ENCODE measurements at regions not wholly inside any gene's neighbourhood (a gene's known extent, or its start where the extent isn't known, plus 50 kb on each side); places are given as distances from the start of the nearest gene placed in this dataset.
"Not testable (repeated sequence)": the region's sequence is repeated elsewhere in the genome, so short reads cannot be mapped to it uniquely, and the experiment has no call there.

GRCh38 chr7:116367171-116367813 lies 132.2 kb upstream of the CAV2 start:
- no peak overlapping the region for H3K4me3 Mint-ChIP-seq
- H3K9me3 Mint-ChIP-seq, result no peaks in the 10 kb centered on the region
- no peaks in the 10 kb centered on the region for H3K4me1 Mint-ChIP-seq (ENCODE audit: low read depth)
- H3K36me3 Mint-ChIP-seq (ENCODE audit: insufficient read depth in 2 of 2), result no peaks in the 10 kb centered on the region
- DNase-seq (no peak), ATAC-seq (replicated peaks in 1 of 2) (no peak)
- peaks cover 7% of the 10 kb centered on the region for H3K27me3 Mint-ChIP-seq (ENCODE audit: low read depth)
- H3K27ac Mint-ChIP-seq, result no peak overlapping the region

- Mint-ChIP-seq H3K4me3 (no peak overlapping the region), H3K9me3 (peaks cover 2 to 7% of the 10 kb centered on the region in 2 donors), H3K4me1 (ENCODE audit: low read depth) (no peaks in the 10 kb centered on the region), H3K27ac (no peak overlapping the region), H3K27me3 (ENCODE audit: low read depth) (peaks cover 14% of the 10 kb centered on the region), H3K36me3 (ENCODE audit: insufficient read depth in 2 of 2) (peaks cover 0 to 2% of the 10 kb centered on the region in 2 donors)
- no peak for ATAC-seq (replicated peaks in 1 of 2)
- no peak for DNase-seq
Measured at GRCh38 chr7:116368965-116369364, 130.6 kb upstream of the CAV2 start.

- not testable (repeated sequence) for DNase-seq; H3K27me3 Mint-ChIP-seq (ENCODE audit: low read depth); ATAC-seq (replicated peaks in 1 of 2); H3K4me1 Mint-ChIP-seq (ENCODE audit: low read depth); H3K27ac Mint-ChIP-seq; H3K36me3 Mint-ChIP-seq (ENCODE audit: insufficient read depth in 2 of 2); H3K4me3 Mint-ChIP-seq; H3K9me3 Mint-ChIP-seq
Measured at GRCh38 chr7:116371536-116371935, 128.0 kb upstream of the CAV2 start.

GRCh38 chr7:116373229-116373628 lies 126.3 kb upstream of the CAV2 start:
- DNase-seq; ATAC-seq (replicated peaks in 1 of 2); H3K9me3 Mint-ChIP-seq; H3K36me3 Mint-ChIP-seq (ENCODE audit: insufficient read depth in 2 of 2); H3K27ac Mint-ChIP-seq; H3K4me1 Mint-ChIP-seq (ENCODE audit: low read depth); H3K4me3 Mint-ChIP-seq: not testable (repeated sequence)
- H3K27me3 Mint-ChIP-seq (ENCODE audit: low read depth), result peaks cover 15% of the 10 kb centered on the region

GRCh38 chr7:116377721-116378120 lies 121.8 kb upstream of the CAV2 start:
- no peak overlapping the region for H3K27ac Mint-ChIP-seq
- peaks cover 18% of the 10 kb centered on the region for H3K27me3 Mint-ChIP-seq (ENCODE audit: low read depth)
- H3K4me3 Mint-ChIP-seq, result no peak overlapping the region
- DNase-seq (no peak), ATAC-seq (replicated peaks in 1 of 2) (no peak)
- H3K36me3 Mint-ChIP-seq (ENCODE audit: insufficient read depth in 2 of 2), result no peaks in the 10 kb centered on the region
- peaks cover 0 to 7% of the 10 kb centered on the region in 2 donors for H3K9me3 Mint-ChIP-seq
- no peaks in the 10 kb centered on the region for H3K4me1 Mint-ChIP-seq (ENCODE audit: low read depth)

GRCh38 chr7:116380025-116380424 lies 119.5 kb upstream of the CAV2 start:
- Mint-ChIP-seq H3K36me3 (ENCODE audit: insufficient read depth in 2 of 2) (no peaks in the 10 kb centered on the region), H3K27ac (no peak overlapping the region), H3K9me3 (peaks cover 0 to 2% of the 10 kb centered on the region in 2 donors), H3K4me3 (no peak overlapping the region), H3K4me1 (ENCODE audit: low read depth) (no peaks in the 10 kb centered on the region), H3K27me3 (ENCODE audit: low read depth) (peaks cover 16% of the 10 kb centered on the region)
- no peak for ATAC-seq (replicated peaks in 1 of 2)
- DNase-seq, result no peak

- ATAC-seq (replicated peaks in 1 of 2), result no peak
- peaks cover 14% of the 10 kb centered on the region for H3K27me3 Mint-ChIP-seq (ENCODE audit: low read depth)
Measured at GRCh38 chr7:116382375-116382774, 117.2 kb upstream of the CAV2 start.

GRCh38 chr7:116384936-116385635 lies 114.5 kb upstream of the CAV2 start:
- DNase-seq (no peak), ATAC-seq (replicated peaks in 1 of 2) (no peak)
- Mint-ChIP-seq H3K27me3 (ENCODE audit: low read depth) (peaks cover 10% of the 10 kb centered on the region), H3K4me1 (ENCODE audit: low read depth) (no peaks in the 10 kb centered on the region), H3K4me3 (no peak overlapping the region), H3K36me3 (ENCODE audit: insufficient read depth in 2 of 2) (no peaks in the 10 kb centered on the region), H3K9me3 (no peaks in the 10 kb centered on the region), H3K27ac (no peak overlapping the region)

More at GRCh38 chr7:116382375-116382774, 117.2 kb upstream of the CAV2 start:
- no peak overlapping the region for H3K27ac Mint-ChIP-seq
- H3K4me3 Mint-ChIP-seq, result no peak overlapping the region
- DNase-seq, result no peak
- no peaks in the 10 kb centered on the region for H3K4me1 Mint-ChIP-seq (ENCODE audit: low read depth)
- H3K36me3 Mint-ChIP-seq (ENCODE audit: insufficient read depth in 2 of 2), result no peaks in the 10 kb centered on the region
- H3K9me3 Mint-ChIP-seq, result peaks cover 0 to 2% of the 10 kb centered on the region in 2 donors

GRCh38 chr7:116386674-116387073 lies 112.9 kb upstream of the CAV2 start:
- ATAC-seq (replicated peaks in 1 of 2) (no peak), DNase-seq (no peak)
- no peaks in the 10 kb centered on the region for H3K4me1 Mint-ChIP-seq (ENCODE audit: low read depth)
- H3K9me3 Mint-ChIP-seq, result no peaks in the 10 kb centered on the region
- H3K36me3 Mint-ChIP-seq (ENCODE audit: insufficient read depth in 2 of 2), result no peaks in the 10 kb centered on the region
- H3K4me3 Mint-ChIP-seq, result no peak overlapping the region
- no peak overlapping the region for H3K27ac Mint-ChIP-seq
- peaks cover 10% of the 10 kb centered on the region for H3K27me3 Mint-ChIP-seq (ENCODE audit: low read depth)

- H3K36me3 Mint-ChIP-seq (ENCODE audit: insufficient read depth in 2 of 2), result no peaks in the 10 kb centered on the region
- no peak for DNase-seq
Measured at GRCh38 chr7:116390363-116390762, 109.2 kb upstream of the CAV2 start.

GRCh38 chr7:116392806-116393205 lies 106.7 kb upstream of the CAV2 start:
- H3K9me3 Mint-ChIP-seq, result no peaks in the 10 kb centered on the region
- no peak overlapping the region for H3K27ac Mint-ChIP-seq
- H3K36me3 Mint-ChIP-seq (ENCODE audit: insufficient read depth in 2 of 2), result no peaks in the 10 kb centered on the region
- H3K4me1 Mint-ChIP-seq (ENCODE audit: low read depth), result no peaks in the 10 kb centered on the region
- H3K27me3 Mint-ChIP-seq (ENCODE audit: low read depth), result no peaks in the 10 kb centered on the region
- no peak overlapping the region for H3K4me3 Mint-ChIP-seq
- no peak for ATAC-seq (replicated peaks in 1 of 2)
- no peak for DNase-seq

More at GRCh38 chr7:116390363-116390762, 109.2 kb upstream of the CAV2 start:
- no peak overlapping the region for H3K27ac Mint-ChIP-seq
- ATAC-seq (replicated peaks in 1 of 2), result no peak
- H3K4me1 Mint-ChIP-seq (ENCODE audit: low read depth), result no peaks in the 10 kb centered on the region
- no peaks in the 10 kb centered on the region for H3K9me3 Mint-ChIP-seq
- H3K27me3 Mint-ChIP-seq (ENCODE audit: low read depth), result no peaks in the 10 kb centered on the region
- H3K4me3 Mint-ChIP-seq, result no peak overlapping the region

- no peak for DNase-seq
- H3K4me3 Mint-ChIP-seq, result no peak overlapping the region
- H3K36me3 Mint-ChIP-seq (ENCODE audit: insufficient read depth in 2 of 2), result no peaks in the 10 kb centered on the region
- no peaks in the 10 kb centered on the region for H3K4me1 Mint-ChIP-seq (ENCODE audit: low read depth)
- H3K27ac Mint-ChIP-seq, result no peak overlapping the region
- H3K27me3 Mint-ChIP-seq (ENCODE audit: low read depth), result peaks cover 5% of the 10 kb centered on the region
- peaks cover 0 to 2% of the 10 kb centered on the region in 2 donors for H3K9me3 Mint-ChIP-seq
- no peak for ATAC-seq (replicated peaks in 1 of 2)
Measured at GRCh38 chr7:116393654-116394053, 105.9 kb upstream of the CAV2 start.

GRCh38 chr7:116394106-116394505 lies 105.4 kb upstream of the CAV2 start:
- H3K9me3 Mint-ChIP-seq, result peaks cover 0 to 4% of the 10 kb centered on the region in 2 donors
- H3K4me3 Mint-ChIP-seq, result no peak overlapping the region
- DNase-seq (no peak), ATAC-seq (replicated peaks in 1 of 2) (no peak)
- H3K27me3 Mint-ChIP-seq (ENCODE audit: low read depth), result peaks cover 9% of the 10 kb centered on the region
- H3K4me1 Mint-ChIP-seq (ENCODE audit: low read depth), result no peaks in the 10 kb centered on the region
- H3K27ac Mint-ChIP-seq, result no peak overlapping the region
- H3K36me3 Mint-ChIP-seq (ENCODE audit: insufficient read depth in 2 of 2), result no peaks in the 10 kb centered on the region

All from activated T-cell treated with anti-CD3 and anti-CD28 coated beads, Interleukin-2, amount 50 U/mL, for 72 hours (primary cell).